B cell (primary cell): ENCODE measurements at regions not wholly inside any gene's neighbourhood (a gene's known extent, or its start where the extent isn't known, plus 50 kb on each side); places are given as distances from the start of the nearest gene placed in this dataset.

ENCODE experiments used
- ATAC-seq: fragments of 200-7000 bp; cut with Tn5 transposase; one replicate; pipeline ENCODE4 v1.10.0; 2021; ENCODE audit warnings: low read depth, mild to moderate bottlenecking, moderate number of reproducible peaks, moderate library complexity
- CTCF ChIA-PET: fragments of 350-600 bp; sonication (Branson Sonifier 250); formaldehyde crosslinking; loops from one replicate; lab custom pipeline; 2021; ENCODE audit warnings: antibody characterized with exemption, inconsistent platforms; lab: Charles Lee
- POLR2A ChIA-PET: fragments of 350-600 bp; sonication (Branson Sonifier 250); formaldehyde crosslinking; loops from one replicate; lab custom pipeline; 2021; ENCODE audit warnings: antibody characterized with exemption; lab: Charles Lee
- DNase-seq: peaks from one replicate; pipeline ENCODE4 v3.0.0; 2013
- H2AFZ ChIP-seq: 2 replicates; pipeline ENCODE4 v1.6.1; 2012; ENCODE audit warnings: mild to moderate bottlenecking, low read depth, low read length; ENCODE audit not compliant: insufficient read depth, poor library complexity, severe bottlenecking
- H3K27ac ChIP-seq, 2 donors: 1 replicate in 1 of 2; 2 replicates in 1 of 2; pipeline ENCODE4 v1.5.1; 2012 to 2013; ENCODE audit warnings: low read length in 2 of 2, mild to moderate bottlenecking in 2 of 2, moderate library complexity in 1 of 2
- H3K27me3 ChIP-seq, 4 experiments: fragments of 200-600 bp in 1 of 4; sonication (generic) in 1 of 4; replicated peaks in 1 of 4; 1 replicate in 2 of 4; 2 replicates in 2 of 4; pipeline versions ENCODE4 v1.6.1 to v1.7.0; 2013 to 2016; ENCODE audit warnings: low read length in 3 of 4, mild to moderate bottlenecking in 2 of 4, mixed read lengths in 1 of 4, moderate library complexity in 1 of 4; ENCODE audit not compliant: insufficient read depth in 4 of 4, control insufficient read depth in 3 of 4; ENCODE audit errors: control extremely low read depth in 1 of 4
- H3K36me3 ChIP-seq, 2 experiments: replicated peaks in 1 of 2; 1 replicate in 1 of 2; 2 replicates in 1 of 2; pipeline versions ENCODE4 v1.6.1 to v1.7.1; 2013; ENCODE audit warnings: low read length in 1 of 2; ENCODE audit not compliant: insufficient read depth in 2 of 2, control insufficient read depth in 1 of 2; ENCODE audit errors: control extremely low read depth in 1 of 2, extremely low read depth in 1 of 2
- H3K4me1 ChIP-seq, 2 donors: fragments of 200-600 bp in 1 of 2; sonication (generic) in 1 of 2; 1 replicate in 1 of 2; 2 replicates in 1 of 2; pipeline versions ENCODE4 v1.5.1 to v1.6.1; 2013 to 2017; ENCODE audit warnings: low read length in 2 of 2; ENCODE audit not compliant: control insufficient read depth in 2 of 2, insufficient read depth in 2 of 2
- H3K4me2 ChIP-seq: replicated peaks from 2 replicates; pipeline ENCODE3; 2012; ENCODE audit warnings: mild to moderate bottlenecking, low read depth, low read length; ENCODE audit not compliant: poor library complexity, severe bottlenecking
- H3K4me3 ChIP-seq, 5 experiments: fragments of 200-600 bp in 1 of 5; sonication (generic) in 1 of 5; 1 replicate in 3 of 5; 2 replicates in 2 of 5; pipeline versions ENCODE4 v1.5.1 to v1.7.0; 2011 to 2016; ENCODE audit warnings: low read length in 4 of 5, mild to moderate bottlenecking in 4 of 5, low read depth in 2 of 5, control low read depth in 1 of 5, moderate library complexity in 1 of 5; ENCODE audit not compliant: insufficient read depth in 1 of 5; ENCODE audit errors: control extremely low read depth in 1 of 5, extremely low read depth in 1 of 5
- H3K79me2 ChIP-seq: fragments of 200-600 bp; sonication (generic); one replicate; pipeline ENCODE4 v1.6.0; 2016; ENCODE audit warnings: low read length; ENCODE audit not compliant: control insufficient read depth, insufficient read depth
- H3K9ac ChIP-seq: fragments of 200-600 bp; sonication (generic); 2 replicates; pipeline ENCODE4 v1.6.1; 2017; ENCODE audit warnings: mild to moderate bottlenecking, low read length, moderate library complexity
- H3K9me3 ChIP-seq, 3 donors: one replicate each; pipeline versions ENCODE4 v1.6.1 to v1.7.1; 2013; ENCODE audit warnings: low read length in 2 of 3; ENCODE audit not compliant: control insufficient read depth in 2 of 3, insufficient read depth in 1 of 3; ENCODE audit errors: control extremely low read depth in 1 of 3
- H4K20me1 ChIP-seq: 2 replicates; pipeline ENCODE4 v1.6.0; 2012; ENCODE audit warnings: mild to moderate bottlenecking, low read length; ENCODE audit not compliant: insufficient read depth, control insufficient read depth, poor library complexity, severe bottlenecking
- H3K27ac Mint-ChIP-seq: one replicate; pipeline ENCODE4 v1.8.0; 2021; ENCODE audit warnings: mixed read lengths
- H3K27me3 Mint-ChIP-seq: one replicate; pipeline ENCODE4 v1.8.0; 2021; ENCODE audit warnings: mixed read lengths
- H3K4me1 Mint-ChIP-seq: one replicate; pipeline ENCODE4 v1.8.0; 2021; ENCODE audit warnings: mixed read lengths
- H3K4me3 Mint-ChIP-seq: one replicate; pipeline ENCODE4 v1.8.0; 2021; ENCODE audit warnings: mixed read lengths
- H3K9me3 Mint-ChIP-seq: one replicate; pipeline ENCODE4 v1.8.0; 2022; ENCODE audit warnings: mixed read lengths; ENCODE audit not compliant: insufficient read depth
- EZH2 ChIP-seq: IDR thresholded peaks from 2 replicates; pipeline ENCODE4 v1.6.1; 2012; ENCODE audit warnings: borderline replicate concordance, low read depth, mild to moderate bottlenecking, moderate library complexity, low read length; ENCODE audit not compliant: insufficient read depth, poor library complexity, severe bottlenecking
- WGBS: methylation state at CpG from one replicate; pipeline ENCODE4 v1.1.5; 2013; ENCODE audit warnings: missing lambda C conversion rate; ENCODE audit not compliant: insufficient coverage; 5-methylcytosine and 5-hydroxymethylcytosine counted together
- intact Hi-C: fragments of 100-400 bp; cut with micrococcal nuclease; formaldehyde crosslinking; loops from one replicate; pipeline ENCODE4 v1.10.0; 2022
- TF ChIP-seq, protein P1 (sequence below): fragments of 200-600 bp; IDR thresholded peaks from one replicate; pipeline ENCODE4 v1.8.0; 2022; ENCODE audit warnings: antibody characterized with exemption, mild to moderate bottlenecking

DNA sequence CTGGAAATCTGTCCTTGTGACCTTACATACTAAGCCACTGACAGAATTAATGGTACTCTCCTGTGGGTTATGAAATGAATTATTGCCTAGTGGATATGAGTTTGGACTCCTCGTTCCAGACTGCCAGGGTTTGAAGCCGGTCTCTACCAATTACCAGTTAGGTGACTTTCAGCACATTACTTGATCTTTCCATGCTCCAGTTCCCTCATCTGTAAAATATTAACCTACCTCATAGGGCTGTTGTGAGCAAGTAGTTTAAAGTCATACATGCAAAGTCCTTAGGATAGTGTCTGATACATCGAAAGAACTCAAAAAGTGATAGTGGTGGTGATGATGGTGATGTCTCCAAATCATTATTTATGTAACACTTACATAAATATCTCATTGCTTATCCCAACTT, 373.5 kb upstream of the ARX start:
- Mint-ChIP-seq H3K4me1 (no peaks in the 10 kb centered on the region), H3K9me3 (no peaks in the 10 kb centered on the region)
- no peak overlapping the region for H3K9ac ChIP-seq

DNA sequence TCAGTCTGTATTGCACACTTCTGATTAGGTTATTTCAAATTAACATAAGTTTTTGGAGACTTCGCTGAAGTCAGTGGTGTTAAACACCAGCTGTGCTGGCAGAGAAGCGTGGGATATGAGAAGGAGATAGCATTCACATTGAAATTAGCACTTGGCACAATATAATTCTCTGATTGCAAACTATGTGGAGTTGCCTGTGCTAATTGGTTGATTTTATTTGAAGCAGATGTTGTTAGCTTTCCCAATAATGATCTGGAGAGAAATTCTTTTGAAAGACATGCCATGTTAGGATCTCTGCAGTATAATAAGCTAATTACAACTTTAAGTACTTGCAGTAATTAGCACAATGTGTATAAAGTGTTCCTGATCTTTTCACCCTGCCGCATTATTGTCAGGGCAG, 367.4 kb upstream of the ARX start:
- Histone ChIP-seq H3K36me3 (no peaks in the 10 kb centered on the region), H2AFZ (no peak overlapping the region), H3K4me2 (no peak overlapping the region), H3K4me1 (no peaks in the 10 kb centered on the region), H3K27ac (no peak overlapping the region), H4K20me1 (no peaks in the 10 kb centered on the region), H3K9me3 (no peaks in the 10 kb centered on the region), H3K27me3 (no peaks in the 10 kb centered on the region), H3K9ac (no peak overlapping the region), H3K4me3 (no peak overlapping the region), H3K79me2 (no peaks in the 10 kb centered on the region)
- no peak for ATAC-seq
- ChIA-PET POLR2A (no interaction called here), CTCF (no interaction called here)
- DNase-seq = no peak
- intact Hi-C loops = no loop called here
- H3K27ac Mint-ChIP-seq = no peak overlapping the region
- TF ChIP-seq, protein P1, sequence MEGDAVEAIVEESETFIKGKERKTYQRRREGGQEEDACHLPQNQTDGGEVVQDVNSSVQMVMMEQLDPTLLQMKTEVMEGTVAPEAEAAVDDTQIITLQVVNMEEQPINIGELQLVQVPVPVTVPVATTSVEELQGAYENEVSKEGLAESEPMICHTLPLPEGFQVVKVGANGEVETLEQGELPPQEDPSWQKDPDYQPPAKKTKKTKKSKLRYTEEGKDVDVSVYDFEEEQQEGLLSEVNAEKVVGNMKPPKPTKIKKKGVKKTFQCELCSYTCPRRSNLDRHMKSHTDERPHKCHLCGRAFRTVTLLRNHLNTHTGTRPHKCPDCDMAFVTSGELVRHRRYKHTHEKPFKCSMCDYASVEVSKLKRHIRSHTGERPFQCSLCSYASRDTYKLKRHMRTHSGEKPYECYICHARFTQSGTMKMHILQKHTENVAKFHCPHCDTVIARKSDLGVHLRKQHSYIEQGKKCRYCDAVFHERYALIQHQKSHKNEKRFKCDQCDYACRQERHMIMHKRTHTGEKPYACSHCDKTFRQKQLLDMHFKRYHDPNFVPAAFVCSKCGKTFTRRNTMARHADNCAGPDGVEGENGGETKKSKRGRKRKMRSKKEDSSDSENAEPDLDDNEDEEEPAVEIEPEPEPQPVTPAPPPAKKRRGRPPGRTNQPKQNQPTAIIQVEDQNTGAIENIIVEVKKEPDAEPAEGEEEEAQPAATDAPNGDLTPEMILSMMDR = no peak
- TF ChIP-seq EZH2 = no peak
- H3K27me3 Mint-ChIP-seq = no peaks in the 10 kb centered on the region
- WGBS = no CpG with 5 or more reads among the region's 3 CpGs
- no peak overlapping the region for H3K4me3 Mint-ChIP-seq
- H3K4me1 Mint-ChIP-seq = no peaks in the 10 kb centered on the region
- H3K9me3 Mint-ChIP-seq = no peaks in the 10 kb centered on the region

More for the DNA sequence above, 373.5 kb upstream of the ARX start:
- H3K4me3 ChIP-seq = no peak overlapping the region
- intact Hi-C loops = no loop called here
- ATAC-seq (no peak), DNase-seq (no peak)
- ChIA-PET POLR2A (no interaction called here), CTCF (no interaction called here)
- H3K9me3 ChIP-seq = no peaks in the 10 kb centered on the region
- H3K27ac ChIP-seq = no peak overlapping the region
- H3K79me2 ChIP-seq = no peaks in the 10 kb centered on the region
- H4K20me1 ChIP-seq = no peaks in the 10 kb centered on the region
- TF ChIP-seq, protein P1 = no peak
- no peak for TF ChIP-seq EZH2
- no peak overlapping the region for H2AFZ ChIP-seq
- Mint-ChIP-seq H3K27ac (no peak overlapping the region), H3K27me3 (no peaks in the 10 kb centered on the region), H3K4me3 (no peak overlapping the region)
- WGBS = no CpG with 5 or more reads among the region's 3 CpGs
- no peak overlapping the region for H3K4me2 ChIP-seq
- H3K4me1 ChIP-seq = no peaks in the 10 kb centered on the region
- H3K27me3 ChIP-seq = no peaks in the 10 kb centered on the region
- H3K36me3 ChIP-seq = no peaks in the 10 kb centered on the region
